Rectal smooth muscle tissue (tissue), 1 donor: ENCODE measurements at regions not wholly inside any gene's neighbourhood (a gene's known extent, or its start where the extent isn't known, plus 50 kb on each side); places are given as distances from the start of the nearest gene placed in this dataset.
"Not testable (repeated sequence)": the region's sequence is repeated elsewhere in the genome, so short reads cannot be mapped to it uniquely, and the experiment has no call there.

Experiments
- H3K27ac ChIP-seq: one replicate; pipeline ENCODE4 v1.7.0; 2013; ENCODE audit warnings: low read depth, low read length, inconsistent platforms
- H3K27me3 ChIP-seq: one replicate; pipeline ENCODE4 v1.7.0; 2013; ENCODE audit warnings: low read length; ENCODE audit not compliant: control insufficient read depth, insufficient read depth
- H3K36me3 ChIP-seq: one replicate; pipeline ENCODE4 v1.7.0; 2013; ENCODE audit warnings: low read length; ENCODE audit not compliant: control insufficient read depth, insufficient read depth
- H3K4me1 ChIP-seq: one replicate; pipeline ENCODE4 v1.7.0; 2013; ENCODE audit warnings: low read length; ENCODE audit not compliant: control insufficient read depth, insufficient read depth
- H3K4me3 ChIP-seq: one replicate; pipeline ENCODE4 v1.7.0; 2013; ENCODE audit warnings: low read length
- H3K9ac ChIP-seq: one replicate; pipeline ENCODE4 v1.7.0; 2013; ENCODE audit warnings: low read length

DNA sequence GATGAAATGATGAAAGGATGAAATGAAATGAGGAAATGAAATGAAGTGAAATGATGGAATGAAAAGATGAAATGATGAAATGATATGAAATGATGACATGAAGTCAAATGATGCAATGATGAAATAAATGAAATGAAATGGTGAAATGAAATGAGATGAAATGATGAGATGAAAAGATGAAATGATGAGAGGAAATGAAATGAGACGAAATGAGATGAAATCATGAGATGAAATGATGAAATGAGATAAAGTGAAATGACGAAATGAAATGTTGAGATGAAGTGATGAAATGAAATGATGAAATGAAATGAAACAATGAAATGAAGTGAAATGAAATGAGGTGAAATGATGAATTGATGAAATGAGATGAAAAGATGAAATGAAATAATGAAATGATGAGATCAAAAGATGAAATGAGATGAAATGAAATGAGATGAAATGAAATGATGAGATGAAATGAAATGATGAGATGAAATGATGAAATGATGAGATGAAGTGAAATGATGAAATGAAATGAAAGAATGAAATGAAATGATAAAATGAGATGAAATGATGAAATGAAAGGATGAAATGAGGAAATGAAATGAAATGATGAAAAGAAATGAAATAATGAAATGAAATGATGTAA, 131.7 kb upstream of the TP53TG3D start:
- not testable (repeated sequence) for H3K9ac ChIP-seq, H3K4me3 ChIP-seq, H3K4me1 ChIP-seq, H3K27me3 ChIP-seq, H3K36me3 ChIP-seq, H3K27ac ChIP-seq

DNA sequence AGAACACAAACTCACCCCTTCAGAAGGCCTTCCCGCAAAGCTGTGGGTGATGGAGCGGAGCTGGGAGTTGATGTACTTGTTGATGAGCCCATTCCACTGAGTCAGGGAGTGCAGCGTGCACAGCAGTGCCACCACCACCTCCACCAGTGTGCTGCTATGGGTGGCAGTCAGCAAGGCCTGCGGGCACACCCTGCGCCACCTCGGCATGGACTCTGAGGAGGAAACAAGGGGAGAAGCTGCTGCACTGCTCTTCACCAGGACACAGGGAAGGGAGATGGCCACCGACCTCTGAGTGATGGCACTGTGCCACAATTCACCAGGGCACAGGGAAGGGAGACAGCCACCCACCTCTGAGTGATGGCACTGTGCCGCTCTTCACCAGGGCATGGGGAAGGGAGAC, 100.7 kb upstream of the TP53TG3D start:
- H3K27ac ChIP-seq, H3K9ac ChIP-seq, H3K4me3 ChIP-seq, H3K4me1 ChIP-seq, H3K27me3 ChIP-seq, H3K36me3 ChIP-seq: not testable (repeated sequence)

- not testable (repeated sequence) for H3K4me3 ChIP-seq, H3K27me3 ChIP-seq, H3K9ac ChIP-seq, H3K36me3 ChIP-seq, H3K4me1 ChIP-seq, H3K27ac ChIP-seq
Observed at GRCh38 chr16:32187918-32188669, 65.0 kb upstream of the TP53TG3D start.

- not testable (repeated sequence) for H3K4me1 ChIP-seq, H3K9ac ChIP-seq, H3K27me3 ChIP-seq, H3K27ac ChIP-seq, H3K36me3 ChIP-seq, H3K4me3 ChIP-seq
Observed at GRCh38 chr16:32202585-32202984, 50.5 kb upstream of the TP53TG3D start.
